Testis (tissue), 2 donors: ENCODE measurements at regions not wholly inside any gene's neighbourhood (a gene's known extent, or its start where the extent isn't known, plus 50 kb on each side); places are given as distances from the start of the nearest gene placed in this dataset.

Source experiments
- CTCF ChIP-seq, 3 experiments: fragments of 450-650 bp in 2 of 3; fragments of 200-600 bp in 1 of 3; sonication (generic) in 1 of 3; IDR thresholded peaks; one replicate each; pipeline ENCODE4 v1.5.1; 2016 to 2019; ENCODE audit warnings: antibody characterized with exemption in 3 of 3, mild to moderate bottlenecking in 2 of 3, moderate library complexity in 1 of 3
- POLR2A ChIP-seq: fragments of 450-650 bp; IDR thresholded peaks from one replicate; pipeline ENCODE4 v1.6.1; 2017; ENCODE audit warnings: antibody characterized with exemption, mild to moderate bottlenecking, moderate library complexity

- TF ChIP-seq POLR2A (no peak), CTCF (IDR thresholded peaks at IDR 0.05) (no peak)
Measured at GRCh38 chr10:125455855-125456254, 227.1 kb downstream of the TEX36 start.
